ENCODE measurements at regions not wholly inside any gene's neighbourhood (a gene's known extent, or its start where the extent isn't known, plus 50 kb on each side); places are given as distances from the start of the nearest gene placed in this dataset.

GRCh38 chr5:164497311-164498064, 992.1 kb downstream of the MAT2B start:
- Histone ChIP-seq H3K9me2 (ENCODE audit: low read depth, low read length) (no peaks in the 10 kb centered on the region), H4K20me1 (ENCODE audit: insufficient read depth, low read length) (no peaks in the 10 kb centered on the region), H3K9me3 (ENCODE audit: low read length) (no peaks in the 10 kb centered on the region), H3F3A (ENCODE audit: insufficient read depth, low read length) (no peaks in the 10 kb centered on the region), H3K27me3 (ENCODE audit: insufficient read depth, low read length) (no peaks in the 10 kb centered on the region), H2AFZ (ENCODE audit: low read length) (no peak overlapping the region), H3K4me2 (ENCODE audit: low read length) (no peak overlapping the region), H3K9ac (ENCODE audit: low read length) (no peak overlapping the region), H3K4me1 (ENCODE audit: insufficient read depth, low read length, severe bottlenecking) (no peaks in the 10 kb centered on the region), H3K4me3 (ENCODE audit: low read depth, low read length, poor library complexity, severe bottlenecking) (no peak overlapping the region), H3K79me2 (ENCODE audit: insufficient read depth, low read length) (no peaks in the 10 kb centered on the region), H3K27ac (ENCODE audit: low read depth, low read length, poor library complexity, severe bottlenecking) (no peak overlapping the region), H3K36me3 (ENCODE audit: insufficient read depth, low read length) (no peaks in the 10 kb centered on the region)
- no peak for TF ChIP-seq EZH2 (IDR thresholded peaks at IDR 0.05; ENCODE audit: borderline replicate concordance, low read length)
- TF ChIP-seq CTCF (IDR thresholded peaks at IDR 0.05; ENCODE audit: low read length), result no peak

- H3K4me3 ChIP-seq (ENCODE audit: low read depth, low read length, poor library complexity, severe bottlenecking), result no peak overlapping the region
- no peaks in the 10 kb centered on the region for H4K20me1 ChIP-seq (ENCODE audit: insufficient read depth, low read length)
- H3K4me2 ChIP-seq (ENCODE audit: low read length), result no peak overlapping the region
- H2AFZ ChIP-seq (ENCODE audit: low read length), result no peak overlapping the region
- H3K36me3 ChIP-seq (ENCODE audit: insufficient read depth, low read length), result no peaks in the 10 kb centered on the region
- no peak overlapping the region for H3K9ac ChIP-seq (ENCODE audit: low read length)
- TF ChIP-seq EZH2 (IDR thresholded peaks at IDR 0.05; ENCODE audit: borderline replicate concordance, low read length) (no peak), CTCF (IDR thresholded peaks at IDR 0.05; ENCODE audit: low read length) (no peak)
- H3F3A ChIP-seq (ENCODE audit: insufficient read depth, low read length), result no peaks in the 10 kb centered on the region
- H3K27ac ChIP-seq (ENCODE audit: low read depth, low read length, poor library complexity, severe bottlenecking), result no peak overlapping the region
- H3K79me2 ChIP-seq (ENCODE audit: insufficient read depth, low read length), result no peaks in the 10 kb centered on the region
- no peaks in the 10 kb centered on the region for H3K27me3 ChIP-seq (ENCODE audit: insufficient read depth, low read length)
- no peaks in the 10 kb centered on the region for H3K9me3 ChIP-seq (ENCODE audit: low read length)
- H3K9me2 ChIP-seq (ENCODE audit: low read depth, low read length), result no peaks in the 10 kb centered on the region
- H3K4me1 ChIP-seq (ENCODE audit: insufficient read depth, low read length, severe bottlenecking), result no peaks in the 10 kb centered on the region
Observed at GRCh38 chr5:164498438-164498837, 993.0 kb downstream of the MAT2B start.

GRCh38 chr5:164500856-164501255, 995.4 kb downstream of the MAT2B start:
- no peaks in the 10 kb centered on the region for H4K20me1 ChIP-seq (ENCODE audit: insufficient read depth, low read length)
- H3F3A ChIP-seq (ENCODE audit: insufficient read depth, low read length), result no peaks in the 10 kb centered on the region
- H2AFZ ChIP-seq (ENCODE audit: low read length), result no peak overlapping the region
- H3K27me3 ChIP-seq (ENCODE audit: insufficient read depth, low read length), result no peaks in the 10 kb centered on the region
- no peak overlapping the region for H3K4me2 ChIP-seq (ENCODE audit: low read length)
- H3K9me3 ChIP-seq (ENCODE audit: low read length), result no peaks in the 10 kb centered on the region
- H3K9ac ChIP-seq (ENCODE audit: low read length), result no peak overlapping the region
- no peaks in the 10 kb centered on the region for H3K9me2 ChIP-seq (ENCODE audit: low read depth, low read length)
- no peaks in the 10 kb centered on the region for H3K79me2 ChIP-seq (ENCODE audit: insufficient read depth, low read length)
- H3K27ac ChIP-seq (ENCODE audit: low read depth, low read length, poor library complexity, severe bottlenecking), result no peak overlapping the region
- TF ChIP-seq EZH2 (IDR thresholded peaks at IDR 0.05; ENCODE audit: borderline replicate concordance, low read length), result no peak
- no peak for TF ChIP-seq CTCF (IDR thresholded peaks at IDR 0.05; ENCODE audit: low read length)
- no peaks in the 10 kb centered on the region for H3K4me1 ChIP-seq (ENCODE audit: insufficient read depth, low read length, severe bottlenecking)
- H3K4me3 ChIP-seq (ENCODE audit: low read depth, low read length, poor library complexity, severe bottlenecking), result no peak overlapping the region
- no peaks in the 10 kb centered on the region for H3K36me3 ChIP-seq (ENCODE audit: insufficient read depth, low read length)
